Endodermal cell (in vitro differentiated cells): ENCODE measurements at regions not wholly inside any gene's neighbourhood (a gene's known extent, or its start where the extent isn't known, plus 50 kb on each side); places are given as distances from the start of the nearest gene placed in this dataset.

Experiments used
- DNase-seq: peaks from one replicate; pipeline ENCODE4 v3.0.0-alpha.2; 2017
- H3K27ac ChIP-seq: 2 replicates; pipeline ENCODE4 v1.5.1; 2013; ENCODE audit warnings: mild to moderate bottlenecking, low read depth, low read length, moderate library complexity
- H3K27me3 ChIP-seq: 2 replicates; pipeline ENCODE4 v1.6.1; 2013; ENCODE audit warnings: mild to moderate bottlenecking, low read length, moderate library complexity; ENCODE audit not compliant: insufficient read depth, control insufficient read depth, poor library complexity, severe bottlenecking
- H3K36me3 ChIP-seq: 2 replicates; pipeline ENCODE4 v1.7.0; 2013; ENCODE audit warnings: mild to moderate bottlenecking, low read length, moderate library complexity; ENCODE audit not compliant: control insufficient read depth, insufficient read depth
- H3K4me1 ChIP-seq: one replicate; pipeline ENCODE4 v1.7.0; 2013; ENCODE audit warnings: low read length; ENCODE audit not compliant: control insufficient read depth, insufficient read depth
- H3K4me3 ChIP-seq: 2 replicates; pipeline ENCODE4 v1.5.1; 2013; ENCODE audit warnings: mild to moderate bottlenecking, low read length, moderate library complexity
- H3K9ac ChIP-seq: 2 replicates; pipeline ENCODE4 v1.6.1; 2013; ENCODE audit warnings: mild to moderate bottlenecking, low read length, moderate library complexity; ENCODE audit not compliant: poor library complexity, severe bottlenecking; ENCODE audit errors: extremely low read depth
- H3K9me3 ChIP-seq: 2 replicates; pipeline ENCODE4 v1.6.1; 2013; ENCODE audit warnings: mild to moderate bottlenecking, low read length, moderate library complexity; ENCODE audit not compliant: control insufficient read depth
- H3K27ac Mint-ChIP-seq: 2 replicates; pipeline ENCODE4 v1.8.0; 2020; ENCODE audit warnings: mixed read lengths
- H3K27me3 Mint-ChIP-seq: 2 replicates; pipeline ENCODE4 v1.8.0; 2021; ENCODE audit warnings: mild to moderate bottlenecking, mixed read lengths; ENCODE audit not compliant: insufficient read depth
- H3K36me3 Mint-ChIP-seq: 2 replicates; pipeline ENCODE4 v1.8.0; 2020; ENCODE audit warnings: low read depth, mixed read lengths
- H3K4me1 Mint-ChIP-seq: 2 replicates; pipeline ENCODE4 v1.8.0; 2020; ENCODE audit warnings: mixed read lengths
- H3K4me3 Mint-ChIP-seq: 2 replicates; pipeline ENCODE4 v1.8.0; 2020; ENCODE audit warnings: mild to moderate bottlenecking, moderate library complexity, mixed read lengths
- H3K9me3 Mint-ChIP-seq: 2 replicates; pipeline ENCODE4 v1.8.0; 2020; ENCODE audit warnings: mild to moderate bottlenecking, mixed read lengths
- CTCF ChIP-seq: fragments of 200-600 bp; sonication (generic); conservative IDR thresholded peaks from 2 replicates; pipeline ENCODE4 v1.5.0; 2021; ENCODE audit warnings: antibody characterized with exemption, mild to moderate bottlenecking
- WGBS, 2 experiments: methylation state at CpG; one replicate each; pipeline versions ENCODE4 v1.1.5 to v1.1.7; 2013; ENCODE audit warnings: missing lambda C conversion rate in 2 of 2, mixed read lengths in 1 of 2; ENCODE audit not compliant: insufficient coverage in 1 of 2, insufficient read length in 1 of 2; 5-methylcytosine and 5-hydroxymethylcytosine counted together

GRCh38 chr2:237227190-237227589, 141.5 kb downstream of the COPS8 start:
- H3K4me1 Mint-ChIP-seq = no peaks in the 10 kb centered on the region
- Histone ChIP-seq H3K9ac (no peak overlapping the region), H3K4me3 (no peak overlapping the region), H3K27me3 (no peaks in the 10 kb centered on the region), H3K9me3 (no peaks in the 10 kb centered on the region), H3K27ac (no peak overlapping the region), H3K4me1 (no peaks in the 10 kb centered on the region), H3K36me3 (no peaks in the 10 kb centered on the region)
- WGBS, 2 experiments = 90 to 100% methylated on average over 1 to 2 of the region's 2 CpGs
- H3K9me3 Mint-ChIP-seq = no peaks in the 10 kb centered on the region
- H3K4me3 Mint-ChIP-seq = no peak overlapping the region
- TF ChIP-seq CTCF = no peak
- DNase-seq = no peak
- no peak overlapping the region for H3K27ac Mint-ChIP-seq
- no peaks in the 10 kb centered on the region for H3K27me3 Mint-ChIP-seq
- no peaks in the 10 kb centered on the region for H3K36me3 Mint-ChIP-seq

GRCh38 chr2:237227592-237228280, 142.0 kb downstream of the COPS8 start:
- H3K36me3 Mint-ChIP-seq = no peaks in the 10 kb centered on the region
- Histone ChIP-seq H3K27me3 (no peaks in the 10 kb centered on the region), H3K36me3 (no peaks in the 10 kb centered on the region), H3K27ac (no peak overlapping the region), H3K9me3 (no peaks in the 10 kb centered on the region), H3K4me3 (no peak overlapping the region), H3K9ac (no peak overlapping the region), H3K4me1 (no peaks in the 10 kb centered on the region)
- no peak for TF ChIP-seq CTCF
- H3K27me3 Mint-ChIP-seq = no peaks in the 10 kb centered on the region
- H3K27ac Mint-ChIP-seq = no peak overlapping the region
- no peaks in the 10 kb centered on the region for H3K4me1 Mint-ChIP-seq
- no peak overlapping the region for H3K4me3 Mint-ChIP-seq
- no peaks in the 10 kb centered on the region for H3K9me3 Mint-ChIP-seq
- 75 to 84% methylated on average over 6 to 7 of the region's 7 CpGs for WGBS, 2 experiments
- DNase-seq = no peak

GRCh38 chr2:237228281-237228625, 142.6 kb downstream of the COPS8 start:
- no peaks in the 10 kb centered on the region for H3K4me1 ChIP-seq
- no peak overlapping the region for H3K27ac ChIP-seq
- H3K27ac Mint-ChIP-seq = no peak overlapping the region
- TF ChIP-seq CTCF = no peak
- no peak overlapping the region for H3K4me3 ChIP-seq
- H3K27me3 Mint-ChIP-seq = no peaks in the 10 kb centered on the region
- DNase-seq = no peak
- H3K4me1 Mint-ChIP-seq = no peaks in the 10 kb centered on the region
- H3K9me3 Mint-ChIP-seq = no peaks in the 10 kb centered on the region
- H3K4me3 Mint-ChIP-seq = no peak overlapping the region
- no peaks in the 10 kb centered on the region for H3K36me3 Mint-ChIP-seq
- no peaks in the 10 kb centered on the region for H3K9me3 ChIP-seq
- H3K9ac ChIP-seq = no peak overlapping the region
- whole genome bisulfite sequencing, 2 experiments = 94 to 96% methylated on average over 4 of the region's 4 CpGs
- H3K36me3 ChIP-seq = no peaks in the 10 kb centered on the region
- H3K27me3 ChIP-seq = no peaks in the 10 kb centered on the region
